ENCODE measurements at regions not wholly inside any gene's neighbourhood (a gene's known extent, or its start where the extent isn't known, plus 50 kb on each side); places are given as distances from the start of the nearest gene placed in this dataset.

DNA sequence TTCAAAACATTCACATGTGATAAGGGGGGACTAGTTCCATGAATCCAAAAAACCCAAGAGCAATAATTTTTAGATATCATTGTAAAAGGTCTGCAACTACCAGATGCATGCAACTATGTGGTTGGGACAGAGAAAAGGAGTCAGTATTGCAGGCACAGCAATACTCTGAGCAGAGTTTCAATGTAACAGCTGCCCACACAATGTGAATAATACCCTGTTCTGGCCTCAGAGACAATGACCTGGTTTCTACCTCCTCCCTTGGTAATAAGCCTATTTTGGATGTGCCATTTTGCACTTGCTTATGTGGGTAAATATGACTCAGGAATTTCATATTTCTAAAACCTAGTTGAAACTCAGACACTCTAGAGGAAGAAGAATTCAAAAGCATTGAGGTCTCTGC is 194.8 kb upstream of the RASGEF1B start:
- Histone ChIP-seq H3K9me3 (ENCODE audit: control insufficient read depth, insufficient read depth, low read length) (no peaks in the 10 kb centered on the region), H3K36me3 (ENCODE audit: insufficient read depth, low read length) (no peaks in the 10 kb centered on the region), H3K4me1 (ENCODE audit: insufficient read depth, low read length) (no peaks in the 10 kb centered on the region), H3K9ac (ENCODE audit: low read depth, low read length) (no peak overlapping the region)

DNA sequence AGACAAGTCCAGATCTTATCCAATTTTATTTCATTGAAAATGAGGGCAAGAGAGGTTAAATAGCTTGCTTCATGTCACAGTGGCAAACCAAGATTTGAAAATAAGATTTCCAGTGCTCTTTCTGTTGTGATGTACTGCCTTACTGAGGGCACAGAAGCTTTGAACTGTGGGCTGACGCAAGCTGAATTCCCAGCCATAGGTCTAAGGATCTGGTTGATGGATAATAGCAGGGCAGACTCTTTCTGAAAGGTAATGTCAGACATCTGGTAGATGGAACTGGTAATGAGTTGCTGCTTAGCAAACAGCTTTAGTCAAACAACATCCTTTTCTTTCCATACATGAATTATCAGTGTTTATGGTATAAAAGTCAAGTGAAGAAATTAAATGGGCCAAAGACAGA is 193.9 kb upstream of the RASGEF1B start:
- Histone ChIP-seq H3K9ac (ENCODE audit: low read depth, low read length) (no peak overlapping the region), H3K4me1 (ENCODE audit: insufficient read depth, low read length) (no peaks in the 10 kb centered on the region), H3K9me3 (ENCODE audit: control insufficient read depth, insufficient read depth, low read length) (no peaks in the 10 kb centered on the region), H3K36me3 (ENCODE audit: insufficient read depth, low read length) (no peaks in the 10 kb centered on the region)

GRCh38 chr4:81665045-81665444 is 193.3 kb upstream of the RASGEF1B start:
- Histone ChIP-seq H3K4me1 (ENCODE audit: insufficient read depth, low read length) (no peaks in the 10 kb centered on the region), H3K9me3 (ENCODE audit: control insufficient read depth, insufficient read depth, low read length) (no peaks in the 10 kb centered on the region), H3K9ac (ENCODE audit: low read depth, low read length) (no peak overlapping the region), H3K36me3 (ENCODE audit: insufficient read depth, low read length) (no peaks in the 10 kb centered on the region)

GRCh38 chr4:81664079-81664478 is 192.4 kb upstream of the RASGEF1B start:
- Histone ChIP-seq H3K36me3 (ENCODE audit: insufficient read depth, low read length) (no peaks in the 10 kb centered on the region), H3K9me3 (ENCODE audit: control insufficient read depth, insufficient read depth, low read length) (no peaks in the 10 kb centered on the region), H3K4me1 (ENCODE audit: insufficient read depth, low read length) (no peaks in the 10 kb centered on the region)

GRCh38 chr4:81663368-81663767 is 191.7 kb upstream of the RASGEF1B start:
- Histone ChIP-seq H3K9ac (ENCODE audit: low read depth, low read length) (no peak overlapping the region), H3K36me3 (ENCODE audit: insufficient read depth, low read length) (no peaks in the 10 kb centered on the region), H3K9me3 (ENCODE audit: control insufficient read depth, insufficient read depth, low read length) (no peaks in the 10 kb centered on the region), H3K4me1 (ENCODE audit: insufficient read depth, low read length) (no peaks in the 10 kb centered on the region)

More at GRCh38 chr4:81664079-81664478, 192.4 kb upstream of the RASGEF1B start:
- H3K9ac ChIP-seq (ENCODE audit: low read depth, low read length): no peak overlapping the region

- Histone ChIP-seq H3K9ac (ENCODE audit: low read depth, low read length) (no peak overlapping the region), H3K36me3 (ENCODE audit: insufficient read depth, low read length) (no peaks in the 10 kb centered on the region), H3K9me3 (ENCODE audit: control insufficient read depth, insufficient read depth, low read length) (no peaks in the 10 kb centered on the region; the same call in 1 of the 2 replicates), H3K4me1 (ENCODE audit: insufficient read depth, low read length) (no peaks in the 10 kb centered on the region)
These were observed 187.3 kb upstream of the RASGEF1B start for GRCh38 chr4:81659051-81659450.

GRCh38 chr4:81652069-81652478 is 180.4 kb upstream of the RASGEF1B start:
- Histone ChIP-seq H3K36me3 (ENCODE audit: insufficient read depth, low read length) (no peaks in the 10 kb centered on the region), H3K9me3 (ENCODE audit: control insufficient read depth, insufficient read depth, low read length) (no peaks in the 10 kb centered on the region), H3K9ac (ENCODE audit: low read depth, low read length) (no peak overlapping the region), H3K4me1 (ENCODE audit: insufficient read depth, low read length) (peaks cover 19% of the 10 kb centered on the region)

DNA sequence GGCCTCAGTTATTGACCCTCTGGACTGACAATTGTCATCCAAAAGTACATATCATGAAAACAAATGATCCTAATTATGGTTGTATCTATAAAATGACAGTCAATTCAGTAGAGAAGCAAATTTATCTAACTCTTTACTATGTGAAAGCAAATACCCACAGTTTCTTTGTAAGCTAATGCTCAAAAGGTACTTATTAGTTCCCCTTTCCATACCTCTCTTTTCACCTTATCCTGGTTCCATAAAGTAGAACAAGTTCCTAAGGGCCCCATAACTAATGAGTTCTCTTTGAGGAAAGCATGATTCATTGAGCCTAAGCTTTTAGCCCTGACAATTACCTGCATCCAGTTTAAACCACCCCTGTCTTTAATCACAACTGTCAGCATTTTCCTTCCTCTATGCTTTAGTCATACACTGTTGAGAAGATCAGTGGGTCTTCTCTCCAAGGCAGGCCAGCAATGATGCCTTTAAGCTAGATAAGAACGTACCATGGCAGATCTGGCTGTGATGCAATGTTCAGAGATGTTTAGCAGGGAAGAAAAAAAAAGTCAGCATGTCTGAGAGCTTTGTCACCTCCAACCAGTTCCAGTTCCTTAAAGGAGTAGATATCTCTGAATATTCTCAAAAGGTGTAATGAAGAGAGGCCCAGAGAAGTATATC is 179.7 kb upstream of the RASGEF1B start:
- Histone ChIP-seq H3K9ac (ENCODE audit: low read depth, low read length) (no peak overlapping the region), H3K9me3 (ENCODE audit: control insufficient read depth, insufficient read depth, low read length) (no peaks in the 10 kb centered on the region), H3K4me1 (ENCODE audit: insufficient read depth, low read length) (peaks cover 24% of the 10 kb centered on the region), H3K36me3 (ENCODE audit: insufficient read depth, low read length) (no peaks in the 10 kb centered on the region)

DNA sequence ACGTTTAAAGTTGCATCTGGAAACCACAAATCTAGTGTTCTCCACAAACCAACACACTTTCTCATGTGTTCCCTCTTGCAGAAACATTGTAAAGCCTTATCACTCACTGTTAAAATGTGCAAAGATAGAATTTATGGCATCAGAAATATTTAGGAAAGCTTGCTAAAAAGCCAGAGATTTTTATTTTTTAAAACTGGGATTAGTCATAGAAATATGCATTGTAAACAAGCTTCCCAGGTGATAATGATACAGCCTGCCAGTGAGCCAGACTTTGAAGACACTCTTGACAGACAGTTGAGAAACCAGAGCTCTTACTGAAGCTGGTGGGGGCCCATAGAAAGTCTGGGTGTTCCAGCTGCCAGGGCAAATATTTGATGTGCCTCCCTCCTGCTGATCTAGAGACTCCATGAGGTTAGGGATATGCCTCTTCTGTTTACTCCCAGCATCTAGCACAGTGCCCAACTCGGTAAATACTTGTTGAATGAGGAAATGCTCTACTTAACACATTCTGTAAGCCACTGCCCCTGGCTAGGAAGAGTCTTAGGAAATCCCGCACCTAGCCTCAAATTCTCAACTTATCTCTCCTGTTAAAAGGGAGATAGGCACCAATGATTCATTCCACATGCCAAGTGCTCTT is 179.0 kb upstream of the RASGEF1B start:
- H3K4me1 ChIP-seq (ENCODE audit: insufficient read depth, low read length): peaks cover 24% of the 10 kb centered on the region
- H3K9me3 ChIP-seq (ENCODE audit: control insufficient read depth, insufficient read depth, low read length): no peaks in the 10 kb centered on the region
- H3K9ac ChIP-seq (ENCODE audit: low read depth, low read length): no peak overlapping the region
- H3K36me3 ChIP-seq (ENCODE audit: insufficient read depth, low read length): no peaks in the 10 kb centered on the region

GRCh38 chr4:81648576-81649275 is 177.0 kb upstream of the RASGEF1B start:
- H3K9ac ChIP-seq (ENCODE audit: low read depth, low read length): no peak overlapping the region
- H3K9me3 ChIP-seq (ENCODE audit: control insufficient read depth, insufficient read depth, low read length): no peaks in the 10 kb centered on the region
- no peaks in the 10 kb centered on the region for H3K36me3 ChIP-seq (ENCODE audit: insufficient read depth, low read length)
- peaks cover 24% of the 10 kb centered on the region for H3K4me1 ChIP-seq (ENCODE audit: insufficient read depth, low read length)

- no peaks in the 10 kb centered on the region for H3K9me3 ChIP-seq (ENCODE audit: control insufficient read depth, insufficient read depth, low read length)
- no peaks in the 10 kb centered on the region for H3K36me3 ChIP-seq (ENCODE audit: insufficient read depth, low read length)
- peaks cover 24% of the 10 kb centered on the region for H3K4me1 ChIP-seq (ENCODE audit: insufficient read depth, low read length)
- H3K9ac ChIP-seq (ENCODE audit: low read depth, low read length): no peak overlapping the region
These were observed 175.7 kb upstream of the RASGEF1B start for GRCh38 chr4:81647388-81647787.

- Histone ChIP-seq H3K9ac (ENCODE audit: low read depth, low read length) (no peak overlapping the region), H3K9me3 (ENCODE audit: control insufficient read depth, insufficient read depth, low read length) (no peaks in the 10 kb centered on the region), H3K36me3 (ENCODE audit: insufficient read depth, low read length) (no peaks in the 10 kb centered on the region), H3K4me1 (ENCODE audit: insufficient read depth, low read length) (peaks cover 9% of the 10 kb centered on the region; the same call in 1 of the 2 replicates)
These were observed 170.8 kb upstream of the RASGEF1B start for GRCh38 chr4:81642543-81642942.

DNA sequence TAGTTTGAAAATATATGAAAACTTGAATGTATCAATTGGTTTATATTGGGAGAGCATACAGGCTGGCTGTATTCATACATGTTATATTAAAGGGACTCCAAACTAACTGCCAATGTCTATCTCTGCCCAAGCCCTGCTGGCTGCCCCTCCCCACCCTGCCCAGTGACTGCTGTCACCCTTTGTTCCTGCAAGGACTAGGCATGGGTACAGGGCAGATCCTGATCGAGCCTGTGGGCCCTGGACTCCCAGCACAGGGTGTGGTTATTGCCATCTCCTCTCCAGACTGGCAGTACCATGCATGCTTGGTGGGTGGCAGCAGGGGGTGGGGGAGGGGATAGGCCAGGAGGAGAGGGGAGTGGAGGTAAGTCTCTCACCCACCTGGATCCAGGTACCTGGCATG is 167.5 kb upstream of the RASGEF1B start:
- no peaks in the 10 kb centered on the region for H3K9me3 ChIP-seq (ENCODE audit: control insufficient read depth, insufficient read depth, low read length)
- H3K36me3 ChIP-seq (ENCODE audit: insufficient read depth, low read length): no peaks in the 10 kb centered on the region
- H3K4me1 ChIP-seq (ENCODE audit: insufficient read depth, low read length): no peaks in the 10 kb centered on the region
- no peak overlapping the region for H3K9ac ChIP-seq (ENCODE audit: low read depth, low read length)

GRCh38 chr4:81638698-81639097 is 167.0 kb upstream of the RASGEF1B start:
- H3K9me3 ChIP-seq (ENCODE audit: control insufficient read depth, insufficient read depth, low read length): no peaks in the 10 kb centered on the region
- no peak overlapping the region for H3K9ac ChIP-seq (ENCODE audit: low read depth, low read length)
- H3K36me3 ChIP-seq (ENCODE audit: insufficient read depth, low read length): no peaks in the 10 kb centered on the region
- no peaks in the 10 kb centered on the region for H3K4me1 ChIP-seq (ENCODE audit: insufficient read depth, low read length)

DNA sequence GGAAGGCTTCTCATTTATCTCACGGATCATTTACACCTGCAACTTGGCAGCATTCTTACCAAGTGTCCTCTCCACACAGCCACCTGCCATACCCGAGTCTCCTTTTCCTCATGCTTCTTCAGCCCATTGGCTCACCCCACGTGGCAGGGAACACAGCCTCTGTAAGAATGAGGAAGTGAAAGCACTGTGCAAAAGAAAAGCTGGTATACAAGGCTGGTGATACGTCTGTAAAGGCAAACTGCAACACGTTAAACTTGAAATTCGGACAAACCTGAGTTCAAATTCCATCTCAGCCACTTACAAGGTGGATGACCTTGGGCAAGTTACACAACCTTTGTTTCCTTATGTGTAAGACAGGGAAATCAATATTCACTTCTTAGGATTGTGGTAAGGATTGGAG is 164.0 kb upstream of the RASGEF1B start:
- Histone ChIP-seq H3K9ac (ENCODE audit: low read depth, low read length) (no peak overlapping the region), H3K9me3 (ENCODE audit: control insufficient read depth, insufficient read depth, low read length) (no peaks in the 10 kb centered on the region), H3K36me3 (ENCODE audit: insufficient read depth, low read length) (no peaks in the 10 kb centered on the region), H3K4me1 (ENCODE audit: insufficient read depth, low read length) (peaks cover 10% of the 10 kb centered on the region; the same call in 1 of the 2 replicates)
